ENCODE measurements at regions not wholly inside any gene's neighbourhood (a gene's known extent, or its start where the extent isn't known, plus 50 kb on each side); places are given as distances from the start of the nearest gene placed in this dataset.
"Not testable (repeated sequence)": the region's sequence is repeated elsewhere in the genome, so short reads cannot be mapped to it uniquely, and the experiment has no call there.

DNA sequence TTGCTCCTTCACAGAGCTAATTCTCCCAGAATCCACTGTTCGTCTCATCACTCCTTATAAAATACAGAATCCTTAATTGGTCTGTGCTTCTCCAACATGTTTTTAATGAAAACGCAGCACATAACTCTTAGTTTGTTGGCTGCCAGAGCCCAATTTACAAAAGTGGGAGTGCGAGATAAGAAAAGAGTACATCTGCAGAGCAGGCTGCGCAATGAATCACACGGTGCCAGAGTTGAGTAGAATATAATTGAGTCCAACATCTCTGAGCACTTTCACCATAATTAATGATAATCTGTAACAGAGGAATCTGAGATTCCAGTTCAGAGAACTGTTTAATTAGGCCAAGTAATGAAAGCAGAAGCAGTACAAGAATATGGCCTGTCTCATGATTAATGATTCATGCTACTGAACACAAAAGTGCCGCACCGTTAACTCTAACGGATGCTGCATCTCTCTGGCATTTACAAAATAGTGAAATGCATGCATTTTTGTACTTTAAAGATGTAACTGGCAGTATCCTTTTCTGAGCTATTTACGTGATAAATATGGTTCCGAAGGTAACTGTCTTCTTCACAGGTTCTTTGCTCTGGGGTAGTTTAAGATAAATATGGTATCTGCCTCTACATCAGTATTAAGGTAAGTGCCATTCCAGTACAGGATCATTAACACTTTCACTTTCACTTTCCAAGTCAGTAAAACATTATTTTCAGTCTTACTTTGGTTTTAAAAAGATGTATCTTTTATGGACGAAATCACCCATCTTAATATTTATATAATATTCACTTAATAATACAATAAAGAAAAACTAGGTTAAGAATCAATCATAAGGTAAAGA lies 785.6 kb downstream of the NR4A2 start:
- no peak for ATAC-seq (ENCODE audit: low read depth)
- TF ChIP-seq, protein P1, sequence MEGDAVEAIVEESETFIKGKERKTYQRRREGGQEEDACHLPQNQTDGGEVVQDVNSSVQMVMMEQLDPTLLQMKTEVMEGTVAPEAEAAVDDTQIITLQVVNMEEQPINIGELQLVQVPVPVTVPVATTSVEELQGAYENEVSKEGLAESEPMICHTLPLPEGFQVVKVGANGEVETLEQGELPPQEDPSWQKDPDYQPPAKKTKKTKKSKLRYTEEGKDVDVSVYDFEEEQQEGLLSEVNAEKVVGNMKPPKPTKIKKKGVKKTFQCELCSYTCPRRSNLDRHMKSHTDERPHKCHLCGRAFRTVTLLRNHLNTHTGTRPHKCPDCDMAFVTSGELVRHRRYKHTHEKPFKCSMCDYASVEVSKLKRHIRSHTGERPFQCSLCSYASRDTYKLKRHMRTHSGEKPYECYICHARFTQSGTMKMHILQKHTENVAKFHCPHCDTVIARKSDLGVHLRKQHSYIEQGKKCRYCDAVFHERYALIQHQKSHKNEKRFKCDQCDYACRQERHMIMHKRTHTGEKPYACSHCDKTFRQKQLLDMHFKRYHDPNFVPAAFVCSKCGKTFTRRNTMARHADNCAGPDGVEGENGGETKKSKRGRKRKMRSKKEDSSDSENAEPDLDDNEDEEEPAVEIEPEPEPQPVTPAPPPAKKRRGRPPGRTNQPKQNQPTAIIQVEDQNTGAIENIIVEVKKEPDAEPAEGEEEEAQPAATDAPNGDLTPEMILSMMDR (IDR thresholded peaks at IDR 0.05; ENCODE audit: poor library complexity, severe bottlenecking), result no peak
- Histone ChIP-seq H3K4me1 (ENCODE audit: insufficient read depth, poor library complexity, severe bottlenecking) (no peaks in the 10 kb centered on the region), H3K27ac (ENCODE audit: poor library complexity, severe bottlenecking) (no peak overlapping the region), H3K27me3 (ENCODE audit: insufficient read depth, poor library complexity, severe bottlenecking) (no peaks in the 10 kb centered on the region), H3K36me3 (ENCODE audit: low read depth) (no peaks in the 10 kb centered on the region), H3K4me3 (ENCODE audit: severe bottlenecking) (no peak overlapping the region), H3K9me3 (ENCODE audit: severe bottlenecking) (no peaks in the 10 kb centered on the region)
- DNase-seq (ENCODE audit: low spot score), result no peak

DNA sequence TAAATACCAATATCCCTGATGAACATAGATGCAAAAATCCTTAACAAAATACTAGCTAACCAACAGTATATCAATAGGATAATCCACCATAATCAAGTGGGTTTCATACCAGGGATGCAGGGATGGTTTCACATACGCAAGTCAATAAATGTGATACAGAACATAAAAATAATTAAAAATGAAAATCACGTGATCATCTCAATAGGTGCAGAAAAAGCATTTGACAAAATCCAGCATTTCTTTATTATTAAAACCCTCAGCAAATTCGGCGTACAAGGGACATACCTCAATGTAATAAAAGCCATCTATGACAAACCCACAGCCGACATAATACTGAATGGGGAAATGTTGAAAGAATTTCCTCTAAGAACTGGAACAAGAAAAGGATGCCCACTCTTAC lies 793.5 kb downstream of the NR4A2 start:
- not testable (repeated sequence) for H3K4me3 ChIP-seq (ENCODE audit: severe bottlenecking); DNase-seq (ENCODE audit: low spot score); H3K27ac ChIP-seq (ENCODE audit: poor library complexity, severe bottlenecking); H3K4me1 ChIP-seq (ENCODE audit: insufficient read depth, poor library complexity, severe bottlenecking); H3K9me3 ChIP-seq (ENCODE audit: severe bottlenecking); ATAC-seq (ENCODE audit: low read depth); H3K27me3 ChIP-seq (ENCODE audit: insufficient read depth, poor library complexity, severe bottlenecking); H3K36me3 ChIP-seq (ENCODE audit: low read depth)

DNA sequence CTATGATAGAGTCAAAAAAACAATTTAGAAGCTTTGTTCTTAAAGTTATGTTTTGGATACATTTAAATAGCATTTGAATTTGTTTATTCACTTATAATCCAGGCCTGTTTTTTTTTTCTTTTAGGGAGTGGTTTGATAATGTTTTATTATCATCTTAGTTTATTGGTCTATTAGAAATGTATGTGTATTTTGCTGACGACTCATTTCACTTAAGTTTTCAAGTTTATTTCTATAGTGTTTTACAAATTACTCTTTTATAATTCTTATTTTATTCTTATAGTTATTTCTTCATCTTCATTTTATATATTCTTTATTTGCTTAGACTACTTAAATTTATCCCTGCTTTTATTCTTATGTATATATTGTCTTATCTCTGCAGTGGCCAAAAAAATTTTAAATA lies 804.5 kb downstream of the NR4A2 start:
- H3K27ac ChIP-seq (ENCODE audit: poor library complexity, severe bottlenecking), result no peak overlapping the region
- no peak for ATAC-seq (ENCODE audit: low read depth)
- no peak overlapping the region for H3K4me3 ChIP-seq (ENCODE audit: severe bottlenecking)
- H3K27me3 ChIP-seq (ENCODE audit: insufficient read depth, poor library complexity, severe bottlenecking), result peaks cover 4% of the 10 kb centered on the region
- TF ChIP-seq, protein P1 (IDR thresholded peaks at IDR 0.05; ENCODE audit: poor library complexity, severe bottlenecking), result no peak
- H3K4me1 ChIP-seq (ENCODE audit: insufficient read depth, poor library complexity, severe bottlenecking), result no peaks in the 10 kb centered on the region
- no peaks in the 10 kb centered on the region for H3K9me3 ChIP-seq (ENCODE audit: severe bottlenecking)
- no peaks in the 10 kb centered on the region for H3K36me3 ChIP-seq (ENCODE audit: low read depth)
- no peak for DNase-seq (ENCODE audit: low spot score)

DNA sequence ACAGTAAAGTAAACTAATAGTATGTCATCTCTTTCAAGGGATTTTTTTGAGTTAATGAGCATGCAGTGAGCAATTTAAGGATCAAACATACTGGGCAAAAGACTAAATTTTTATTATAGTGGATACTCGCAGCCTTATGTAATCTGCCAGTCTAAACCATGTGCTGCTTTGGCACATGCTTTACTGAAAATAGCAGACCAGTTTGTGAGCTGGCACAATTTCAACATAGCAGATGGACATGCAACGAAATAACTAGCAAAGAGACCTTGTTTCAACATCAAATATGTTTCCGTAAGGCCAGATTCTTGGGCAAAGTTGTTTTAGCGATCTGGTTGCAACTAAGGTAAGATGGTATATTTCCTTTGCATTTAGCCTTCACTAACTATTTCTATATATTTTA lies 807.3 kb downstream of the NR4A2 start:
- H3K27me3 ChIP-seq (ENCODE audit: insufficient read depth, poor library complexity, severe bottlenecking), result peaks cover 4% of the 10 kb centered on the region
- TF ChIP-seq, protein P1 (IDR thresholded peaks at IDR 0.05; ENCODE audit: poor library complexity, severe bottlenecking), result no peak
- H3K4me3 ChIP-seq (ENCODE audit: severe bottlenecking), result no peak overlapping the region
- DNase-seq (ENCODE audit: low spot score) (no peak), ATAC-seq (ENCODE audit: low read depth) (no peak)
- no peak overlapping the region for H3K27ac ChIP-seq (ENCODE audit: poor library complexity, severe bottlenecking)
- H3K4me1 ChIP-seq (ENCODE audit: insufficient read depth, poor library complexity, severe bottlenecking), result no peaks in the 10 kb centered on the region
- no peaks in the 10 kb centered on the region for H3K9me3 ChIP-seq (ENCODE audit: severe bottlenecking)
- no peaks in the 10 kb centered on the region for H3K36me3 ChIP-seq (ENCODE audit: low read depth)

GRCh38 chr2:155519529-155520130 lies 812.9 kb downstream of the NR4A2 start:
- Histone ChIP-seq H3K36me3 (ENCODE audit: low read depth) (no peaks in the 10 kb centered on the region), H3K4me1 (ENCODE audit: insufficient read depth, poor library complexity, severe bottlenecking) (no peaks in the 10 kb centered on the region), H3K4me3 (ENCODE audit: severe bottlenecking) (no peak overlapping the region), H3K9me3 (ENCODE audit: severe bottlenecking) (no peaks in the 10 kb centered on the region), H3K27me3 (ENCODE audit: insufficient read depth, poor library complexity, severe bottlenecking) (peaks cover 4% of the 10 kb centered on the region), H3K27ac (ENCODE audit: poor library complexity, severe bottlenecking) (no peak overlapping the region)
- ATAC-seq (ENCODE audit: low read depth) (no peak), DNase-seq (ENCODE audit: low spot score) (no peak)
- TF ChIP-seq, protein P1 (IDR thresholded peaks at IDR 0.05; ENCODE audit: poor library complexity, severe bottlenecking), result no peak
